Left renal cortex interstitium (tissue), 4 donors: ENCODE measurements at regions not wholly inside any gene's neighbourhood (a gene's known extent, or its start where the extent isn't known, plus 50 kb on each side); places are given as distances from the start of the nearest gene placed in this dataset.

Source experiments
- DNase-seq, 4 donors: peaks; one replicate each; pipeline ENCODE4 v3.0.0-alpha.2; 2013; ENCODE audit warnings: low read depth in 4 of 4, low spot score in 2 of 4, missing footprints in 1 of 4

DNA sequence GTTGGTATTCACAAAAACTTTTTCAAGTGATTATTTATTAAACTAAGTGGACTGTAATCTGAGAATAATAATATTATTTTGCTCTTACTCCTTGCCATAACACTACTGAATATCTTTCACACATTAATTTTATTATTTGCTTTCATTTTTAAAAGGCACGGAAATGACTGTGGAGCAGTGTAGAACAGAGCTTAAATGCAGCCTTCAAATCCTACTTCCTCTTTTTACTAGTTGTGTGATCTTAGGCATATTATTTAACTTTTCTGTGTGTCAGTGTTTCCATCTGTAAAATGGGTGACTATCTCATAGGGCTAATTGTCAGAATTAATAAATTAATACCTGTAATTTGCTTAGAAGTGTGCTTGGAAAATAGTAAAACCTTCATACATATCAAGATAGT is 55.5 kb upstream of the SLC8A1 start:
- DNase-seq, result no peak

DNA sequence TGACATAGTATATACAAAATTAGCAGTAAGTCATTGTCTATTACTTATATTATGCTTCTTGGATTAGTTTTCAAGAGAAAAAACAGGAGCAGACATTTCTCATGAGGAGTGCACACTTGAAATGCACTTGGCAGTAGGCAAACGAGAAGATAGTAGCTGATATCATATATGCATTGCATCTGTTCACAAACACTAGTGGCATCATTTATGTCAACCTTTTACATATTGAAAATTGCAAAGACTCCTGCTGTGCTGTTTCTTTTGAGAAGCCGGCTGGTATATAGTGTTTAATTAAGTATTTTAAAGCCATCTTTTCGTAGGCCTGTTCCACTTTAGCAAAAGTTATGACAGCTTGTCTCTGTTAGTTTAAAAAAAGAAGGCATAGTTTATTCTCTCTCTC is 58.4 kb upstream of the SLC8A1 start:
- DNase-seq, result no peak

DNA sequence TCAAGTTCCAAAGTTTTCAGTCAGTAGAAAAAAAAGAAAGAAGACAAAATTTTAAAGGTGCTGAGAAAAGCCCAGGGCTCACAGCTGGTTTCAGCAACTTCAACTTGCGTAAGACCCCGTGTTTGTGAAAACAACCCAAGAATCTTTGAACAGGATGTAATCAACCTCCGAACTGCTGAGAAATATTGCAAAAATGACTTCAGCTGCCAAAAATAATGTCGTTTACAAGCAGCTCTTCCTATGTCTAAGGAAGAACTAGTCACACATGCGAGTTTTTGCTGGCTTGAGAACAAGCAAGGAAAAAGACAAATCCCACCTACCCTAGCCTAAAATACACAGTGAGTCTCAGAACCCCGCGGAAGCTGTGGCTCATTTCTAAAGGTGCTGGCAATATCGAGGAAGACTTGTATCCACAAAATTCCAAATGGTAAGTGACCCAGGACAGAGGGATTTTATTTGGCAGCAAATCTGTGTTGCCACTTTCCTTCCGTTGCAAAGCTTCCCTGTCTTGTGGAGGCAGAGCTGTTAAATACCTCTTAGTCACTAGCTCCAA is 59.8 kb upstream of the SLC8A1 start:
- DNase-seq, result peak in 1 of 4 donors; percentile 29

DNA sequence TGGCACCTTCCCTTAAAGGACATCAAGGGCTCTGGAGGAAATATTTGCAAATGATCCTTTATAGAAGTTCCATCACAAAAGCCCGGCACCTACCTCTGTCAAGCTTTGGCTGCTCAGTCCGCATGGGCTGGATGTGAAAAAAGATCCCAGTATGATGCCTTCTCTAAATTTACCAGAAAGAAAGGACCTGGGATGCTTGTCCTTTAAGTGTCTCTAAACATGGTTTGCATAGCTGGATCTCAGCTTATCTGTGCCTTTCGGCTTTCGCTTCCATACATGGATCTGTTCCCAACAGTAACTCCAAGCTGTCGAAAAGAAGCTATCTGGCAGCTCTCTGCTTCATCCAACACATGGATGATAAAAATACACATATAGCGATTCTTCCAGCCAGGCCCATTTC is 60.4 kb upstream of the SLC8A1 start:
- DNase-seq, result peak in 1 of 4 donors; percentile 13

DNA sequence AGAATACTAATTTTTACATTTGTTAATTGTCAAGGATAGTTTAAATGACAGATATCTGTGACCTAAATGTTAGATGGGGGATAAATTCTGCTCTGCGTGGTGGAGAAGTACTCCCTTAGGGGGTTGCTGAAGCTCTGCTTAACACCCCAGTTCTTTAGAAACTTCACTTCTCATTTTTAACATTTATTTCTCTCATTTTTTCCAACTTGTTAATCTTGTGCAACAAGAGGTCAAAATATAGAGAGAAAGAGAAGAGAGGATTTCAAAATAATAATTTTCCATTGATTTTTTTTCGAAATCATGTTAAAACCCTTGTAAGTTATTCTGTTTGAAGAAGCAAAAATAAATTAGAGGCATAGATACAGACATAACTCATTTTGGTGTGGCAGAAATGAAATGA is 61.3 kb upstream of the SLC8A1 start:
- no peak for DNase-seq

DNA sequence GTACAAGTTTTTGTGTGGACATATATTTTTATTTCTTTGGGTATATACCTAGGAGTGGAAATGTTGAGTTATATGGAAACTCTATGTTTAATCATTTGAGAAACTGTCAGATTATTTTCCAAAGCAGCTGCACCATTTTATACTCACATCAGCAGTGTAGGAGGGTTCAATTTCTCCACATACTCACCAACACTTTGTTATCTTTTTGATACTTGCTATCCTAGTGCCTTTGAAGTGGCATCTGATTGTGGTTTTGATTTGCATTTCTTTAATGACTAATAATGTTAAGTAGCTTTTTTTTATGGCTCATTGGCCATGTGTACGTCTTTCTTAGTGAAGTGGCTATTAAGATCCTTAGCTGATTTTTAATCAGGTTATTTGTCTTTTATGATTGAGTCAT is 64.7 kb upstream of the SLC8A1 start:
- DNase-seq, result no peak

DNA sequence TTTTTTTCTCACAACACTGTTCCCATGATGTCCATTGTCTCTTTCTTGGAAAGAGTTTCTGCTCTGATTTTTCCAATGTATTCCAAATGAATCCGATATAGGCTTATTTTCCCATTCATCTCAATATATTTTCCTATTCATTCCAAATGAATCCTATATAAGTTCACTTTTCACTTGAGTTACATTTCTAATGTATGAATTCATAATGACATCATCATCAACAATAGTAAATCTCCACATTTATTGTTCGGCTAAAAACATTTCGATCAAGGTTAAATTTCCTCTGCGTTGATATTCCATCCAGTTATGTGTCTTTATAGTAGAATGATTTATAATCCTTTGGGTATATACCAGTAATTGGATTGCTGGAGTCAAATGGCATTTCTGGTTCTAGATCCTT is 76.7 kb upstream of the SLC8A1 start:
- DNase-seq, result no peak

DNA sequence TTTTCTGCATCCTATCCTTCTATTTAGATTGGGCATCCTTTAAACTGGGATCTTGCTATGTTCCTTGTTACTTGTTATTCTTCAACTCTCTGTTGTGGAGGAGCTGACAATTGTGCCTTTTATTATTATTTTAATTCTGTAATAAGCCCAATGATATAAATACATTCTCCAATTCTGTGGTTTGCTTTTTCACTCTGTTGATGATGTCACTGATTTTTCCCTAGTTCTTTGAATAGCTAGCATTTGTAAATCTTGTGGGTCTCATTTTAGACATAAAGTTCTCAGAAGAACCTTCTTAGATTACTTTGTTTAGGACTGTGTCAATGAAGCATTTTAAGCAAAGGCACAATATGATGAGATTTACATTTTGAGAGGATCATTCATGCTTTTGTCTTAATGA is 79.5 kb upstream of the SLC8A1 start:
- DNase-seq, result no peak

DNA sequence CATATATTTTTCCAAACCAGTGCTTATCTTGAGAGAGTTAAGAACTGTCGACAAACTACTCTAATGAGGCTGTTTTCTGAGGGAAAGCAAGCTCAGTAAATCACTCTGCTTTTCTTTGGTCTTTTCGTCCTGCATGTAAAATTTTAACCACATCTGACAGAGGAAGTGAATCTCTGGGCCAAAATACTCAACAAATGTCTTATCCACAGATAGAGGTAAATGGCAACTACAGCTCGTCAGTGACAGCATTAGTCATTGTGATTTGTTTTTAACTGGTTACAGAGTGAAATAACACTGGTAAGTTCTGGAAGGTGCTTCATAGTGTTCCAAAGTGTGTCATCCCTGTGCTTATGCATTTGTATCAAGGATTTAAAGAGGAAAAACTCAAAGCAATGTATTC is 82.6 kb upstream of the SLC8A1 start:
- no peak for DNase-seq

DNA sequence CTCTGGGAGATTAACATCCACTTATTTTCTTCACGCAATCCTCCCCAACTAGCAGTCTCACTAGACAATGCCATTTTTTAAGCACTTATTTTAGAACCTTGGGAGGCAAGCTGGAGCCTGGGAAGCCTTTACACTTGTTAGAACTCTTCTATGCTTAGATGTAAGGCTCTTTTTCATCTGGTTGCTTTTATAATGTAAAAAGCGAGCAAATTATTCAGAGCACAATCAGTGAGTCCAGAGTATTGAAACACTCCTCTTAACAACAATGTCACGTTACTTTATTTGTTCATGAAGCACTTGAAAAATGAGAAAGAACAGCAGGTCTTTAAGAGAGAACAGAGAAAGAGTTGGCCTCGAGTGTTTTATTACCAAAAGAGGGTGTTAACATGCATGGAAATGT is 84.1 kb upstream of the SLC8A1 start:
- DNase-seq, result no peak

DNA sequence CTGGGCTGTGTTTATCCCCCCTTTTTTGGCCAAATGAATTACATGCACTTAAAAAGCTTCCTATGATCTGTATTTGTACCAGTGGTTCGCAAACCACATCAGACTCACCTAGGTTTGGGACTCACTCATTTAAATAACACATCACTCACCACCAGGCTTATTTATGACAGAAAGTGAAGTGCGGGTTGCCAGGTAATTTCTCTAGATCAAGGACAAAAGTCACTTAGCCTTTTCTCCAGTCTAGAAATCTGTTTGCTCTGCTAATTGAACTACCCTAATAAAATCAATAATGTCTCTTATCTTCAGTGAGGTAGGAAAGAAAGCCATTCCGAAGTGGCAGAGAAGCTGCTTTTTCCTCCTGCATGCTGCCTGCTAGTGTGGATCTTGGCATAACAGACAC is 88.1 kb upstream of the SLC8A1 start:
- DNase-seq, result no peak

DNA sequence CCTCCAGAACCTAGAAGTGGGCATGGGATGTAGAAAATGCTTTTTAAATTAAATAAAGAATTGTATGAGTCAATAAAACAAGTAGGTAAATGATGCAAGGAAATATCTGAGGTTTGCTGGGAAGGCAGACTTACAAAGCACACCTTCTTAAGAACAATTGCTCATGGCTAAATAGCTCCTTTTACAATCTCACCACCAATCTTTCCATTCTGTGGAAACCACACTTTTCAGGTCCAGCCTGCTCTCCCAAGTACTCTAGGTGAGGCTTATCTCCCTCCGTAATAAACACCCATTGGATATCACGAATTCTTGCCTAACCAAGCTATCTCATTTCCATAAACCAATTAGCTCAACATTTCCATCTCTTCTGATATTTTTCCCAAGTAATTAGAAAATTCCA is 91.5 kb upstream of the SLC8A1 start:
- DNase-seq, result no peak

DNA sequence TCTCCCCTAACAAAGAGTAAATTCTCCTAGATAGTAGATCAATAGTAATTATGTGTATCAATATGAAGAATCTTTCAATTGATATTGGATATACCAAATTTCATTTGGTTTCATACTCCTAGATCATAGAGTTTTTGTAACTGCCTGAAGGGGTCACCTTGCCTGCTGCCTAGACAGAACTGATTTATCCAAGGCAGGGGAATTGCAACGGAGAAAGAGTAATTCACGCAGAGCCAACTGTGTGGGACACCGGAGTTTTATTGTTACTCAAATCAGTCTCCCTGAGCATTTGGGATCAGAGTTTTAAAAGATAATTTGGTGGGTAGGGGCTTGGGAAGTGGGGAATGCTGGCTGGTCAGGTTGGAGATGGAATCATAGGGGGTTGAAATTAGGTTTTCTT is 92.2 kb upstream of the SLC8A1 start:
- DNase-seq, result no peak

DNA sequence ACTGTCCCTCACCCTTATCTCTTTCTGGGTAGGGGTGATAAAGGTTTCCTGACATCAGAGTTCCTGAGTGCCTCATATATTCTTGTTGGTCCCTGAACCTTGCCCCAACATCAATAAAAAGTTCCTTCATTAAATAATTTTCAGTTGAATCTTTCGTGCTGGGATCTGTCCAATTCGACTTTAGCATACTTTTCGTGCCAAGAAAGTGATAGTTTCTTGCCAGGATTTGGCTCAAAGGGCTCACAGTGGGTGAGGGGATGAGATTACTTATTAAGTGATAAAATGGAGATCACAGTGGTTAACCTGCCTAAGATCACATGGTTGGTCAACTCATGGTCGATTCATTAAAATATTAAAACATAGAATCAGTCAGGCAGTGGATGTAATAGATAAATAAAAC is 93.8 kb upstream of the SLC8A1 start:
- no peak for DNase-seq

DNA sequence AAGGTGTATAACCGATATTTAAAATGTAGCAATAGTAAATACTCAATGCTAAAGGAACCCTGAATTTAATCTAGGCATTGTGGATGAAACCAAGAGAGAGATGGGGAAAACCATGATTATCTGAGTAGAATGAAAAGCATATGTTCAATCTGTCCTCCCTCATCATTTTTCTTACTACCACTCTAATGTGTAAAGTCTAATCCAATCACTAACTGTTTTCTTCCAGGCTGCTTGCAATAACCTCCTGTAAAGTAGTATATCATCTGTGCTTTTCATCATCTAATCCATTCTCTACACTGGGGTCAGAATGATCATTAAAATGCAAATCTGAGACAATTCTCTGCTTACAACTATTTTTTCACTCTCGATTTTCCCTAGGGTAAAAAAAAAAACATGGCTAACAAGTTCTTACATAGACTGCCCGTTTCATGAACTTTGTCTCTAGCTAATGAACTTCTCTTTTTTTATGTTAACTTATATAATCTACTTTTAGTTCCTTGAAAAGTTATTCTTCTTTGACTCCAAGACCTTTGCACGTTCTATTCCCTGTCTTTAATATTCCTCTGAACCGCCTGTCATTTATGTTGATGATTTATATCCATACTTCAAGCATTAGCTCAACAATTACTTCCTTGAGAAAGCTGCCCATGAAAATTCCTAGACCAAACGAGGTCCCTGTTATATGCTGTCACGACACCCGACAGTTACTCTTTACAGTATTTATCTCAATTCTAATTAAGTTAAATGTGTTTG is 94.7 kb upstream of the SLC8A1 start:
- DNase-seq, result no peak

DNA sequence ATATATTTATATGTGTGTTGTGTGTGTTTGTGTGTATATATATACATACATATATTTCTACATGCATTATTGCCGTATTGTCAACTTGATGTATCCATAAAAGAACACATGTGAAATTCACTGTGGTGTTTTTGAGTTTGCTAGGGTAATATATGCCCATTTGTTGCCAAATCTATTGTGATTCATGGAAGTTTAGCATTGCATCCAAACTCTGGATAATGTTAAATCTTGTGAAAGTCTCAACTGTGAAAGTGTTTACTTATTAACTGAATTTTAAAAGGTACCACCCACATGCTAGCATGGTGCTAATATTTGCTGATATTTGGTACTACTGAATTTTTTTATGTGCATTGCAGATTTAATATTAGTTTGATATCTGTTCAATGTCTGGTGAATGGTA is 96.6 kb upstream of the SLC8A1 start:
- DNase-seq, result no peak

DNA sequence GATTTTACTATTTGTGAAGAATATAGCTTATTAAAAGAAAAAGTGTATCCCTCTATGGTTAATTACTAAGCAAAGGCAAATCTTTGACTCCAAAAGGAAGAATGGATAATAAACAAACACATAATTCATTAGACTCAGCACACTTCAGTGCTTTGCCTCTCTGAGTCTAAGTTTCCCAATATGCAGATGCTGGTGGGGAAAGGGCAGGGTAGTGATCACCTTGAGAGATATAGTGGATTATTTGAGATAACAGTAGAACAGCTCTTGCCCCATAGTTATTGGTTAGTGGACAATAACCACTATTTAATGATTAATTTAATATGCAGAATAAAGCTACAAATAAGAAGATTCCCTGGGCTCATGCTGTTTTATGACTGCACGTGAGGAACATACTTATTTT is 98.2 kb upstream of the SLC8A1 start:
- no peak for DNase-seq

DNA sequence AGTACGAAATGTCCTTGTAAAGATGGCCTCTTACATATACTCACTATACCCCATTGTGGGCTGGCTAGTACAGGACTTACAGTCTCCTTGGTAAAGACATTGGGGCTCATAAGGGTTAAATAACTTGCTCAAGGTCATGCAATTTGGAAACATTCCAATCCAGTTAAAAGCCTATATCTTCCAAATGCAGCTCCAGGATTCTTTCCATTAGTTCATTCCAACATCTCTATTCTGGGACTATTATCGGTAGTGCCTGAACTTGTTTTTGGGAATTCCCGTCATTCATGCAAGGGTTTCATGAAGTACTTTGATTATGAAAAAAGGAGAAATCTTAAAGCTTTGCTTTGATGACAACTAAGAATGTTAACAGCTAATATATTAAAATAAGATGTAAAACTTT is 99.2 kb upstream of the SLC8A1 start:
- DNase-seq, result no peak

DNA sequence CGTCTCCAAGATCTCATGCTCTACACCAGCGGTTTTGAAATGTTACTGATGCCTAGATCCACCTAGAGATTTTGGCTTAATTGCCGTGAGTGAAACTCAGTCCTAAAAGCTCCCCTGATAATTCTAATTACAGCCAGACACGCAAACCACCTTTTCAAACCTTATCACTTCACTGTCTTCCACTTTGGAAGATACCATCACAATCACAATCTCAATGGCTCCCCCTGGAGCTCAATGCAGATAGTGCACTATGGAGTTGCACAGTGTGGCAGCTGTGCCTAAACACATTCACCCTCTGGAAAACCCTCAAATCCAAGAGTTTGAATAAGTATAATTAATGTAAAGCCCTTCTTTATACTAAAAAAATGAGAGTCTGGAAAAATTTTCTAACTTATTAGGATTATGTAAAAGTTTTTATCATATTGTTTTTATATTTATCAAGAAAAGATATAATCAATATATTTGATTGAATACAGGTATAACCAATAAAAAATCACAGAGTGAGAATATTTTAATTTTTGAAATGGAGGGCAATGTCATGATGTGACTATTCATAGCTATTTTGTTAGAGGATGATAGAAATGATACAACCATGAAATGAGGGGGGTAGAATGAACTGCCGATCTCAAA is 102.9 kb upstream of the SLC8A1 start:
- no peak for DNase-seq

DNA sequence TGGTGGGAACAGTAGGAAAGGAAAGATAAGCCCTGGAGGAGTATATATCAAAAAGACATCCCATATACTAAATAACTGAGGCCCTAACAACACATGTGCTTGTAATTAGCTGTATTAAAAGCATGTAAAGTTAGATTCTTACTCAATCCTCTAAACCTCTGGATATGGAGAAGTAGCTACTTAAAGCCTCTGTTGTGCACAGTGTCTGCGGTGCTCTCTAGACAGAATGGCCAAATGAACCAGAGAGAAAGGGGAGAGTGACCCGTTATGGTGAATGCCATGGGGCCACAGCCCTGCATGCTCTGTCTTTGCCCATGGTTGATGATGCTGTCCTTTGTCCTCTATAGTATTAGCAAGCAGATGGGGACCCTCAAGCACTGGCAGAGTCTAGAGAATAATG is 104.4 kb upstream of the SLC8A1 start:
- DNase-seq, result no peak

DNA sequence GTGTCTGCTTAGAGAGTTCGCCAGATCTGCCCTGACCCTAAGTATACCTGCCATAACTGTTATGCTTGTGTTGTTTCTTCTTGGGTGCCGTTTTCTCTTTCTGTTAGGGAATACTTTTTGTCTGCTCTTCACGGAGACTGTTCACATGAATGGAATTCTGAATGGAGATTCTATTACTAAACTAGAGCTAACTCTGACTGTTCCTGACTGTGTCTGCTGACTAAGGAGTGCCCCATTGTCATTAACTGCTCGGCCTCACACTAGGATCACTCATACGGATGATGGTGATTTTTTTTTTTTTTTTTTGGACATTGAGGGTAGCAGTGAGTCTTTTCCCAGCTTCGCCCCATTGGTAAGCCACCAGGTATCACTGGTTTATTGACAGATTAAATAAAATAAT is 104.8 kb upstream of the SLC8A1 start:
- no peak for DNase-seq

DNA sequence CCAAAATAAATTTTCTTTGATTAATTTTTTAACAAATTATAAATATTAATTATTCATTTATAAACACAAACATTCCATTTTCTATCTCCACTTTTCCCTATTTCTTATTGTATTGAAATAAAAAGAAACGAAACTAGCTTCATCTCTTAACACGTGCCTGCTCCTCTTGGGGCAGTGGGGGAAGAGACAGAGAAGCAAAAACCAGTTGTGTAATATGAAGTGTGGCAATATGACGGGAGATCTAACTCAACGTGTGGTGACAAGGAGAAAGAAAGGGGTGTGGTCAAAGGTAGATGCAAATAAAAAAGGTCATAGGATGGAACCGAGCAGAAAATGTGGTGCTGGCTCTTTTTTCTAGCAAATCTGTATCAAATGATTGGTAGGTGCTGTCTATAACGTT is 106.9 kb upstream of the SLC8A1 start:
- no peak for DNase-seq
